Testis (tissue), 2 donors: ENCODE measurements at regions not wholly inside any gene's neighbourhood (a gene's known extent, or its start where the extent isn't known, plus 50 kb on each side); places are given as distances from the start of the nearest gene placed in this dataset.

Source experiments
- POLR2A ChIP-seq: fragments of 450-650 bp; IDR thresholded peaks from one replicate; pipeline ENCODE4 v1.6.1; 2017; ENCODE audit warnings: antibody characterized with exemption, mild to moderate bottlenecking, moderate library complexity
- TF ChIP-seq, protein P1 (sequence below), 3 experiments: fragments of 450-650 bp in 2 of 3; fragments of 200-600 bp in 1 of 3; sonication (generic) in 1 of 3; IDR thresholded peaks; one replicate each; pipeline ENCODE4 v1.5.1; 2016 to 2019; ENCODE audit warnings: antibody characterized with exemption in 3 of 3, mild to moderate bottlenecking in 2 of 3, moderate library complexity in 1 of 3

- TF ChIP-seq, protein P1, sequence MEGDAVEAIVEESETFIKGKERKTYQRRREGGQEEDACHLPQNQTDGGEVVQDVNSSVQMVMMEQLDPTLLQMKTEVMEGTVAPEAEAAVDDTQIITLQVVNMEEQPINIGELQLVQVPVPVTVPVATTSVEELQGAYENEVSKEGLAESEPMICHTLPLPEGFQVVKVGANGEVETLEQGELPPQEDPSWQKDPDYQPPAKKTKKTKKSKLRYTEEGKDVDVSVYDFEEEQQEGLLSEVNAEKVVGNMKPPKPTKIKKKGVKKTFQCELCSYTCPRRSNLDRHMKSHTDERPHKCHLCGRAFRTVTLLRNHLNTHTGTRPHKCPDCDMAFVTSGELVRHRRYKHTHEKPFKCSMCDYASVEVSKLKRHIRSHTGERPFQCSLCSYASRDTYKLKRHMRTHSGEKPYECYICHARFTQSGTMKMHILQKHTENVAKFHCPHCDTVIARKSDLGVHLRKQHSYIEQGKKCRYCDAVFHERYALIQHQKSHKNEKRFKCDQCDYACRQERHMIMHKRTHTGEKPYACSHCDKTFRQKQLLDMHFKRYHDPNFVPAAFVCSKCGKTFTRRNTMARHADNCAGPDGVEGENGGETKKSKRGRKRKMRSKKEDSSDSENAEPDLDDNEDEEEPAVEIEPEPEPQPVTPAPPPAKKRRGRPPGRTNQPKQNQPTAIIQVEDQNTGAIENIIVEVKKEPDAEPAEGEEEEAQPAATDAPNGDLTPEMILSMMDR (IDR thresholded peaks at IDR 0.05): no peak
- TF ChIP-seq POLR2A: no peak
Observed at GRCh38 chr5:2895196-2895595, 143.7 kb upstream of the IRX2 start.
